DOHH2 (cell line): ENCODE measurements at regions not wholly inside any gene's neighbourhood (a gene's known extent, or its start where the extent isn't known, plus 50 kb on each side); places are given as distances from the start of the nearest gene placed in this dataset.

ENCODE experiments used
- H3F3A ChIP-seq: fragments of 200-600 bp; sonication (generic), shearing (Covaris generic); 2 replicates; pipeline ENCODE4 v1.6.0; 2016; ENCODE audit warnings: antibody characterized with exemption, mild to moderate bottlenecking; ENCODE audit not compliant: control insufficient read depth, insufficient read depth
- H3K27ac ChIP-seq: fragments of 200-600 bp; sonication (generic); 2 replicates; pipeline ENCODE4 v1.5.1; 2014; ENCODE audit warnings: low read depth, mild to moderate bottlenecking, low read length, moderate library complexity
- H3K27me3 ChIP-seq: fragments of 200-600 bp; sonication (generic); 2 replicates; pipeline ENCODE4 v1.6.1; 2014; ENCODE audit warnings: mild to moderate bottlenecking, low read length, mixed read lengths; ENCODE audit not compliant: control insufficient read depth
- H3K36me3 ChIP-seq: fragments of 200-600 bp; sonication (generic); 2 replicates; pipeline ENCODE4 v1.6.1; 2014; ENCODE audit warnings: mild to moderate bottlenecking, low read length, moderate library complexity, mixed read lengths; ENCODE audit not compliant: control insufficient read depth
- H3K4me1 ChIP-seq: fragments of 200-600 bp; sonication (generic); 2 replicates; pipeline ENCODE4 v1.6.1; 2014; ENCODE audit warnings: mild to moderate bottlenecking, low read length, mixed read lengths; ENCODE audit not compliant: control insufficient read depth
- H3K4me2 ChIP-seq: fragments of 200-600 bp; sonication (generic); 2 replicates; pipeline ENCODE4 v1.6.0; 2014; ENCODE audit warnings: mild to moderate bottlenecking, low read length, moderate library complexity
- H3K4me3 ChIP-seq: fragments of 200-600 bp; sonication (generic); 2 replicates; pipeline ENCODE4 v1.5.1; 2014; ENCODE audit warnings: mild to moderate bottlenecking, low read length, mixed read lengths
- H3K79me2 ChIP-seq: fragments of 200-600 bp; sonication (generic); 2 replicates; pipeline ENCODE4 v1.6.1; 2014; ENCODE audit warnings: mild to moderate bottlenecking, low read length, mixed read lengths; ENCODE audit not compliant: control insufficient read depth
- H3K9me2 ChIP-seq: fragments of 200-600 bp; sonication (generic); replicated peaks from 2 replicates; pipeline ENCODE4 v1.6.1; 2014; ENCODE audit warnings: mild to moderate bottlenecking, low read length, mixed read lengths; ENCODE audit not compliant: control insufficient read depth
- H3K9me3 ChIP-seq: fragments of 200-600 bp; sonication (generic); 2 replicates; pipeline ENCODE4 v1.6.1; 2014; ENCODE audit warnings: antibody characterized with exemption, low read length, mixed read lengths; ENCODE audit not compliant: control insufficient read depth, insufficient read depth
- H4K20me1 ChIP-seq: fragments of 200-600 bp; sonication (generic); 2 replicates; pipeline ENCODE4 v1.6.0; 2014; ENCODE audit warnings: low read depth, mild to moderate bottlenecking, antibody characterized with exemption, low read length, moderate library complexity; ENCODE audit not compliant: control insufficient read depth, insufficient read depth
- CTCF ChIP-seq: fragments of 200-600 bp; sonication (generic); IDR thresholded peaks from one replicate; pipeline ENCODE4 v1.5.1; 2014; ENCODE audit warnings: antibody characterized with exemption, mild to moderate bottlenecking, low read depth, low read length; ENCODE audit not compliant: poor library complexity, severe bottlenecking
- EZH2phosphoT487 ChIP-seq: fragments of 200-600 bp; sonication (generic); IDR thresholded peaks from 2 replicates; pipeline ENCODE4 v1.6.1; 2017; ENCODE audit warnings: borderline replicate concordance, mild to moderate bottlenecking, antibody characterized with exemption, low read length, moderate library complexity, mixed read lengths

- H3K4me2 ChIP-seq: no peak overlapping the region
- H3K27me3 ChIP-seq: no peaks in the 10 kb centered on the region
- no peaks in the 10 kb centered on the region for H3F3A ChIP-seq
- no peaks in the 10 kb centered on the region for H3K9me3 ChIP-seq
- no peaks in the 10 kb centered on the region for H3K4me1 ChIP-seq
- H3K9me2 ChIP-seq: no peaks in the 10 kb centered on the region
- H3K36me3 ChIP-seq: no peaks in the 10 kb centered on the region
- no peak overlapping the region for H3K27ac ChIP-seq
- H3K4me3 ChIP-seq: no peak overlapping the region
- H3K79me2 ChIP-seq: no peaks in the 10 kb centered on the region
- TF ChIP-seq CTCF: no peak
- no peak for TF ChIP-seq EZH2phosphoT487
- H4K20me1 ChIP-seq: no peaks in the 10 kb centered on the region
Observed at GRCh38 chrX:22674932-22675331, 324.8 kb upstream of the DDX53 start.

DNA sequence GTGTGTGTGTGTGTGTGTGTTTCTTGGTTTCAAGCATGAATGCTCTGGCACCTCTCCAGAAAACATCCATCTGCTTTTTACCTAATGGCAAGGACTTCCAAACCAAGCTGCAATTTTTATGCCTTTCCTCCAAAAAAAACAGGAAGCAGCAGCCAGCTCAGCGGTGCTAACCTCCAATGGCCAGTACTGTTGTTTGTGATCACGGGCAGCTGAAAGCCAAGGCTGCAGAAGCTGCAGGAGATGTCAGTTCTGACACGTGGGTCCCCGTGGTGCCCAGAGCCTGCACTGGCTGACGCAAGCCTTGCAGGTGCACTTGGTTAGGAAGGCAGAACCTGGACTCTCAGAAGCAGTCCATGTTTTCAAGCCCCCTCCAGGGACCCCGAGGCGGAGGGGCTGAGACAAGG, 313.6 kb upstream of the DDX53 start:
- no peak overlapping the region for H3K27ac ChIP-seq
- no peaks in the 10 kb centered on the region for H3K27me3 ChIP-seq
- TF ChIP-seq CTCF (no peak), EZH2phosphoT487 (no peak)
- no peaks in the 10 kb centered on the region for H3F3A ChIP-seq
- no peaks in the 10 kb centered on the region for H3K9me2 ChIP-seq
- H3K4me3 ChIP-seq: no peak overlapping the region
- no peaks in the 10 kb centered on the region for H3K9me3 ChIP-seq
- H4K20me1 ChIP-seq: no peaks in the 10 kb centered on the region
- no peaks in the 10 kb centered on the region for H3K79me2 ChIP-seq
- no peak overlapping the region for H3K4me2 ChIP-seq
- no peaks in the 10 kb centered on the region for H3K4me1 ChIP-seq
- no peaks in the 10 kb centered on the region for H3K36me3 ChIP-seq

DNA sequence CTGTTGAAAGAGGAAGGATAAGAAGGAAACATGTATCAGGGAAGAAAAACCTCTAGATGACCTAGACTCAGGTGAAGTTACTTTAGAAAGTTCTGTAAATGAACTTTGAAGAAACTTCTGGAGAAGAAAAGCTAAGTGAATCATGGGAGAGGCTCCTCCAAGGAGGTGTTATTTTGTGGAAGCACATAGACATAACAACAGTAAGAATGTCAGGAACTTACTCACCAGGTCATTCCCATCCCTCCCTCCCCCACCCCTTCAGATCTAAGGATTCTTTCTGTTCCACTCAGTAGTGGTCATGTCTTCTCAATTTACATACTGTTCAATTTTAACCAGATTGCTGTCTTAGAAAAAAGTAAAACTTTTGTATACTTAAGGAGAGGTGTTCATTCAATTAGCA, 310.5 kb upstream of the DDX53 start:
- Histone ChIP-seq H3K79me2 (no peaks in the 10 kb centered on the region), H3K27me3 (no peaks in the 10 kb centered on the region), H3K4me2 (no peak overlapping the region), H3K4me3 (no peak overlapping the region), H3K4me1 (no peaks in the 10 kb centered on the region), H3K9me3 (no peaks in the 10 kb centered on the region), H3K36me3 (no peaks in the 10 kb centered on the region), H3K27ac (no peak overlapping the region), H3K9me2 (no peaks in the 10 kb centered on the region), H3F3A (no peaks in the 10 kb centered on the region), H4K20me1 (no peaks in the 10 kb centered on the region)
- no peak for TF ChIP-seq EZH2phosphoT487
- TF ChIP-seq CTCF: no peak

GRCh38 chrX:22690116-22690515, 309.6 kb upstream of the DDX53 start:
- no peaks in the 10 kb centered on the region for H3F3A ChIP-seq
- H3K4me3 ChIP-seq: no peak overlapping the region
- no peaks in the 10 kb centered on the region for H3K27me3 ChIP-seq
- H3K27ac ChIP-seq: no peak overlapping the region
- no peaks in the 10 kb centered on the region for H3K36me3 ChIP-seq
- no peaks in the 10 kb centered on the region for H4K20me1 ChIP-seq
- no peaks in the 10 kb centered on the region for H3K9me2 ChIP-seq
- no peaks in the 10 kb centered on the region for H3K9me3 ChIP-seq
- no peak for TF ChIP-seq CTCF
- no peak for TF ChIP-seq EZH2phosphoT487
- no peaks in the 10 kb centered on the region for H3K4me1 ChIP-seq
- H3K4me2 ChIP-seq: no peak overlapping the region
- H3K79me2 ChIP-seq: no peaks in the 10 kb centered on the region
